ENCODE measurements at regions not wholly inside any gene's neighbourhood (a gene's known extent, or its start where the extent isn't known, plus 50 kb on each side); places are given as distances from the start of the nearest gene placed in this dataset.
"Not testable (repeated sequence)": the region's sequence is repeated elsewhere in the genome, so short reads cannot be mapped to it uniquely, and the experiment has no call there.

DNA sequence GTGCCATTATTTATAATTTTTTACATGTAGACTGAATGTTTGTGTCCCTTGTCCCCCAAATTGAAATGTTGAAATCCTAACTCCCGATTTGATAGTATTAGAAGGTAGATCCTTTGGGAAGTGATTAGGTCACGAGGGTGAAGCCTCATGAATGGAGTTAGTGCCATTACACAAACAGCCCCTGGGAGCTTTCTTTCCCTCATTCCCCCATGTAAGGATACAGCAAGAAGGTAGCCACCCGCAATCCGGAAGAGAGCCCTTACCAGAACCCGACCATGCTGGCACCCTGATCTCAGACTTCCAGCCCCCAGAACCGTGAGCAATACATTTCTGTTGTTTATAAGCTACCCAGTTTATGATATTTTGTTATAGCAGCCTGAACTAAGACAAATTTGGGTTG is 143.2 kb downstream of the NPIPB5 start:
- no peak for DNase-seq (ENCODE audit: low read depth)

DNA sequence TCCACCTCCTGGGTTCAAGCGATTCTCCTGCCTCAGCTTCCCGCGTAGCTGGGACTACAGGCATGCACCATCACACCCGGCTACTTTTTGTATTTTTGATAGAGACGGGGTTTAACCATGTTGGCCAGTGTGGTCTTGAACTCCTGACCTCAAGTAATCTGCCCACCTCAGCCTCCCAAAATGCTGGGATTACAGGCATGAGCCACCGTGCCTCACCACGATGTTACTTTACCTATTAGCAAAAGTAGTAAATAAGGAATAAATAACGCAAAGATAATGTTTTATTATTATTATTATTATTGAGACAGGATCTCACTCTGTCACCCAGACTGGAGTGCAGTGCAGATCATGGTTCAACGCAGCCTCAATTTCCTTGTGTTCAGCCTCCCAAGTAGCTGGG is 145.9 kb downstream of the NPIPB5 start:
- DNase-seq (ENCODE audit: low read depth) = not testable (repeated sequence)

DNA sequence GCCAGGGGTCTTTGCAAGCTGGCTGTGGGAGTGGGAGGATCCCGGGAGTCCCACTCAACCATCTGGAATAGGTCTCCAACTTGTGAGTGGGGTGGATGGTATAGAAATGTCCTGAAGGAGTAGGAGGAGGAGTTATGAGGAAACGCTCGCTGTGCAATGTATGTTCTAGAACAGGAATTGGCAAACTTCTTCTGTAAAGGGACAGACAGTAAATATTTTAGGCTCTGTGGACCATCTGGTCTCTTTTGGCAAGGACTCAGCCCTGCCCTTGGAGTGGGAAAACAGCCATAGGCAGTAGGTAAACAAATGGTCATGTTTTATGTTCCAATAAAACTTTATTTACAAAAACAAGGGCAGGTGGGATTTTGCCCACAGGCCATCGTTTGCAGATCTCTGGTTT is 149.2 kb downstream of the NPIPB5 start:
- no peak for DNase-seq (ENCODE audit: low read depth)

DNA sequence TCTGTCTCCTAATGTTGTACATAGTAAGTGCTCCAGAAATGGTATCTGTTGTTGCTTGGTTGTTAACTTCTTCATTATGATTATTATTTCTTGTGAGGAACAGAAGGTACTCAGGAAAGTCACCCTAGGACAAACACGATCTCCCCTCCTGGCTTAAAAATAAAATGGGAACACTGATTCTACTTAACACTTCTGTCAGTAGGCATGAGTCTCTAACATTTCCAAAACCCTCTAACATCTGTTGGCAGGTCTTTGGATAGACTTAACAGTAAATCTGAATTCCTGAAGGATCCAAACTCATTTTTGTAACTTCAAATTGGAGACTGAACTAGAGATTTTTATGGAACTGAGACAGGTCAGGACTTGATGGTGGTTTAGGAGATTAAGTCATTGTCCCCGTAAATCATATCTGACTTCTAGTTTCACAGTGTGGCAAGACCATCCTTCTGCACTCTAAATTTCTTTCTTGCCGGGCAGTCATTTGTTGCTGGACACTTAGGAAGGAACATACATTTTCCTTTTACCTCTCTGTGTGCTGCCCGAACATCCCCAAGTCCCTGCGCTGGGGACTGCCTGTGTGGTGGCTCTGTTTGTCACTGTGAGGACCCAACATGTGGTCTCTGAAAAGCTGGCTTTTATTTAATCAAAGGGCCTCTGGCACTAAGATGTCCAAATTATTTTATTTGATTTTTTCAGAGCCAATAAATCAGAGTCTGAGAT is 149.9 kb downstream of the NPIPB5 start:
- DNase-seq (ENCODE audit: low read depth) = no peak

DNA sequence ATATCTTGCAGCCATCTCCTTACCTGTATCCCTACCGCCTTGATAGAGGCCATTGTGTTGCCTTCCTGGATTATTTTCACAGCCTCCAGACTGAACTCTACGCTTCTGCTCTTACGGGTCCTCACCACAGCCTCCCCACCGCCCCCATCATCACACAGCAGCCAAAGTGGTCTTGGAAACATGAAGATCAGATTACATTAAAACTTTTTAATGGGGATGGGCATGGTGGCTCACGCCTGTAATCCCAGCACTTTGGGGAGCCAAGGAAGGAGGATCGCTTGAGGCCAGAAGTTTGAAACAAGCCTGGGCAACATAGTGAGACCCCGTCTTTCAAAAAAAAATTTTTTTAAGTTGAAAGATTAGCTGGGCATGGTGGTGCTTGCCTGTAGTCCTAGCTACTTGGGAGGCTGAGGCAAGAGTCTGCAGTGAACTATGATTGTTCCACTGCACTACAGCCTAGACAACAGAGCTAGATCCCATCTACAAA is 150.5 kb downstream of the NPIPB5 start:
- no peak for DNase-seq (ENCODE audit: low read depth)

DNA sequence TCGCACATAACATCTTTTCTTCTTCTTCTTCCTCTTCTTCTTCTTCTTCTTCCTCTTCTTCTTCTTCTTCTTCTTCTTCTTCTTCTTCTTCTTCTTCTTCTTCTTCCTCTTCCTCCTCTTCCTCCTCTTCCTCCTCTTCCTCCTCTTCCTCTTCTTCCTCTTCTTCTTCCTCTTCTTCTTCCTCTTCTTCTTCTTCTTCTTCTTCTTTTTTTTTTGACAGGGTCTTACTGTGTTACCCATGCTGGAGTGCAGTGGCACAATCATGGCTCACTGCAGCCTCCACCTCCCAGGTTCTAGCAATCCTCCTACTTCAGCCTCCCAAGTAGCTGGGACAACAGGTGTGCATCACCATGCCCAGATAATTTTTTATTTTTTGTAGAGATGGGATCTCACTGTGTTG is 151.0 kb upstream of the HS3ST2 start:
- DNase-seq (ENCODE audit: low read depth) = not testable (repeated sequence)

DNA sequence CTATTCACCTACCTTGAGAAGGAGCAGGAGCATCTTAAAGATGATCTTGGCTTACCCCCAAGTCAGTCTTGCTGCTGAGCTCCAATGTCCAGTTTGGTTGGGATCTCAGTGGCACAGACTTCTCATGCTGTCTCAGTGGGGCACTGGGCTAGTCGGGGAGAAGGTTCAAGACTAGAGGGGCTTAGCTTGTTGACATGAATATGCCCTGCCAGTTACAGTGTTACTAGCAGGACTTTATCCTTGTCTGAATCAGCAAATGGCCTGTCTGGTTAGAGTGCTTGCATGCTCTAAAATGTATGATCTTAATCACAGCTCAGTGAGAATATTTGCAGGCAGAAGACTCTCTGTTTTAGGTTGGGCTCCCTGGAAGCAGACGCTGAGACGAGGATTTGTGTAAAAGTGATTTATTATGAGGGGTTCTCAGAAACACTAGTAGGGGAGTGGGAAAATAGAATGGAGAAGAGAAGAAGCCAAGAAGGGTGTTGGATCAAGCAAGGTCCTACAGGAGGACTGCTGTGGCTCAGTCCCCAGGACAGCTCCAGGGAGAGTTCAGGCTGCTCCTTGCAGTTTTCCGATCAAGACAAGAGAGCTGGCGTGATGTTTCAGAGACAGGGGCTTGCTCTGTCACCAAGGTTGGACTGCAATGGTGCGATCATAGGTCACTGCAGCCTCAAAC is 150.4 kb upstream of the HS3ST2 start:
- DNase-seq (ENCODE audit: low read depth) = no peak

DNA sequence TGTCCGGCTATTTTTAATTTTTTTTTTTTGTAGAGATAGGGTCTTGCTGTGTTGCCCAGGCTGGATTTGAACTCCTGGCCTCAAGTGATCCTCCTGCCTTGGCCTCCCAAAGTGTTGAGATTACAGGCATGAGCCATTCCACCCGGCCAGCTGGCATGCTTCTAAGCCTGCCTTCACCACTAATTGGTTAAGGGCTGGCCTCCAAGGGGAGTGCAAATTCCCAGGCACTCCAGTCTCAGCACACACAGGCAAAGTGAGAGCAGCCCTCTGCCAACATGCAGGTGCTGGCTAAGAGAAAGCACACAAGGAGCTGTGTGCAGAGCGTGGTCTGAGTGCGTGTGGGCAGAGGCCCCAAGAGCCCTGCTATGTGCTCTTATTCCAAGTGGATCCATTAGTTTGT is 149.8 kb upstream of the HS3ST2 start:
- DNase-seq (ENCODE audit: low read depth) = no peak

DNA sequence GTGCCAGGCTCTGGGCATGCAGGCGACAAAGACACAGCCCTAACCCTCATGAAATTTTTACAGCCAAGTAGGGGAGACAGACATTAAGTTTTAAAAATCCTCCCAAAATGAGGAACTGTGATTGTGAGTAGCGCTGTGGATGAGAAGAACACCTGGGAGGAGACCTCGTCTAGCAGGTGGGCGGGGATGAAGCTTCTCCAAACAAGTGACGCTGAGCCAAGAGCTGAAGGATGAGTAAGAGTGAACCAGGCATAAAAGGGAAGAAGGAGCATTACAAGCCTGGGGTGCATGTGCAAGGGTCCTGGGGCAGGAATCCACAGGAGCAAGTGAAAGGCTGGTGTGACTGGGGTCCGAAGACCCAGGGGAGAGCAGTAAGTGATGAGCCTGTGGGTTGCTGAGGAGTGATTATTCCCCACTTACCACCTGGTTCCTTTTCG is 149.4 kb upstream of the HS3ST2 start:
- no peak for DNase-seq (ENCODE audit: low read depth)

DNA sequence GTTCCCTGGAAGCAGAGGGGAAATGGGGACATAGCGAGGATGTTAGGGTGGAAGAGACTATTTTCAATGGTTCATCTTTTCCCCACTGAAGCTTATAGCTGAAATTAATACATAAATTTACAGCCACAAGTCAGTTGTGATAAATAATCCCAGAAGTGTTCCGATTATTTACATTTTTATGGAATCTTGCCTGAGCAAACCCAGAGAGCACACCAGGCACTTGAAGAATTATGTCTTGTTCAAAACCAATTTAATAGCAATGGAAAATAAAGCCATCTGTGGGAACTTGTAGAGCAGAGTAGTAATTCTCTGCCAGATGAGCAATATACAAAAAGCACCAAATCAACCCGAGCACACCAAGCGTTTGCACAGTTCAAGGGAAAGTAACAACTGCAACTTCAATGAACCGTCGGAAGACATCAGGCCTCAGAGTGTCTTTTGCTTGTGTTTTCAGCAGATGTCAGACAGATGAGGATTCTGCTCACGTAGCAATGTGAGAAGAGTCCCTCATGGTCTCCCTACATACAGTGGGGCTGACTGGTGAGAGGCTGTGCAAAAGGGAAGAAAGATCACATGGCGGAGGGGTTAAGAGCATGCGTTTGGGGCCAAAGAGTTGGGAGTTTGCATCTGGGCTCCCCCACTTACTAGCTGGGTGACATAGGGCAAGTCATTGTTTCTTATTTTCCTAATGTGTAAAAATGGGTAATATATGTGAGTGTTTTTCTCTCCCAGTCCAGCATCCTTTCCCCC is 148.7 kb upstream of the HS3ST2 start:
- DNase-seq (ENCODE audit: low read depth) = no peak

DNA sequence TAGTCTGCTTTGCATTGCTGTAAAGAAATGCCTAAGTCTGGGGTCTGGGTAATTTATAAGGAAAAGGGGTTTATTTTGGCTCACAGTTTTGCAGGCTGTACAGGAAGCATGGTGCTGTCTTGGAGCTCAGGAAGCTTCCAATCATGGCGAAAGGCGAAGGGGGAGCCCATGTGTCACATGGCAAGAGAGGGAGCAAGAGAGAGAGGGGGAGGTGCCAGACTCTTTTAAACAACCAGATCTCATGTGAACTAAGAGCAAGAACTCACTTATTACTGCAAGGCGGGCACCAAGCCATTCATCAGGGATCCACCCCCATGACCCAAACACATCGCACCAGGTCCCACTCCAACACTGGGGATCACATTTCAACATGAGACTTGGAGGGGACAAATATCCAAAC is 148.2 kb upstream of the HS3ST2 start:
- DNase-seq (ENCODE audit: low read depth) = no peak

DNA sequence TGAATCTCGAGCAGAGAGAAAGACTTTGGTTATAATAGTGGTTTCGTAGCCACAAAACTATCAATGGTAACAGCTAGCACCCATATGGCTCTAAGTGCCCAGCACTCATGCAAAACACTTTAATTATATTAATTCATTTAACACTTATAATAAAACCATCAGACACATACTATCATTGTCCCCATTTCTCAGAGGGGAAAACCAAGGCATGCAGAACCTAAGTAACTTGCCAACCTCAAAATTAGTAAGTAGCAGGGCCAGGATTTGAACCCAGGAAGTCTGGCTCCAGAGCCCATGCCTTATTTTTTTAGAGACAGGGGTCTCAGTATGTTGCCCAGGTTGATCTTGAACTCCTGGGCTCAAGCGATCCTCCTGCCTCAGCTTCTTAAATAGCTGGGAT is 145.6 kb upstream of the HS3ST2 start:
- no peak for DNase-seq (ENCODE audit: low read depth)

DNA sequence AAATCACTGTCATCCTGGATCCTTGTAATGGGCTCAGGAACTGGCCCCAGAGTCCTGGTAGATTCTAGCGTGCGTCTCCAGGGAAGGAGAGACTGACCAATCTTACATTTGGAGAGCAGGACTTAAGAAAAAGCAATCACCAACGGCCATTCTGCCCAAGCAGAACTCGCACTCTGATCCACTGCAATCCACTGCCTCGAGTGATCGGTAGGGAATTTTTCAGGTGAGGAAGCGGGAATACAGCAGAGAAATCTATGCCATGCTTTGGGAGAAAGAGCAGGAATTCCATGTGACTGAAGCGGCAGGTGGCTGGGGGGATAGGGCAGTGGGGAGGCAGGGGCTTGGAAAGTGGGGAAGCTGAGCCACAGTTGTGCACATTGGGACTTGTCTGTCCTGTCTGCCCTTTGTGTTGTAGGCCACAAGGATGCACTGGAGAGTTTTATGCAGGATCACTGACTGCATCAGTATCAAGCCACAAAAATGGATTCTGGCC is 143.9 kb upstream of the HS3ST2 start:
- no peak for DNase-seq (ENCODE audit: low read depth)

DNA sequence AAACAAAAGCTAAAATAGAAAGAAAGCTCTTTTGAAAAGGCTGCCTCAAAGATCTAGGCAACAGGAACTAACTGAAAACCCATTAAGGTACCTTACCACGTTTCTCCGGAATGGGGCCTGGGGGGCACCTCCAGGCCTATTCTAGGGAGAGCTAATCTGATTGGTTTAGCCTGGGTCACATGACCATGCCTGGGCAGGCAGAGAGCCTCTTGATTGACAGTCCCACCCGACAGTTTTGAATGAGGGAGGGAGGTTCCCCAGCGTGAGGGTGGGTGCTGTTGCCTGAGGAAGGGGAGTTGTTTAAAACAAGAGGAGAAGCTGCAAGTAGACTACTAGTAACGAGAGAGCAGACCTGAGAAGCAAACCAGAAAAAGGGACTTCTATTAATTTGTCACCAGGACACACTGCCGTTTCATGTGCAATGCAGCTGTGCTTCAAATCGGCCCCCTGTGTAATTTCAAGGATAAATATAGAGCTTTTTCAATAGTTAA is 143.4 kb upstream of the HS3ST2 start:
- DNase-seq (ENCODE audit: low read depth) = no peak

DNA sequence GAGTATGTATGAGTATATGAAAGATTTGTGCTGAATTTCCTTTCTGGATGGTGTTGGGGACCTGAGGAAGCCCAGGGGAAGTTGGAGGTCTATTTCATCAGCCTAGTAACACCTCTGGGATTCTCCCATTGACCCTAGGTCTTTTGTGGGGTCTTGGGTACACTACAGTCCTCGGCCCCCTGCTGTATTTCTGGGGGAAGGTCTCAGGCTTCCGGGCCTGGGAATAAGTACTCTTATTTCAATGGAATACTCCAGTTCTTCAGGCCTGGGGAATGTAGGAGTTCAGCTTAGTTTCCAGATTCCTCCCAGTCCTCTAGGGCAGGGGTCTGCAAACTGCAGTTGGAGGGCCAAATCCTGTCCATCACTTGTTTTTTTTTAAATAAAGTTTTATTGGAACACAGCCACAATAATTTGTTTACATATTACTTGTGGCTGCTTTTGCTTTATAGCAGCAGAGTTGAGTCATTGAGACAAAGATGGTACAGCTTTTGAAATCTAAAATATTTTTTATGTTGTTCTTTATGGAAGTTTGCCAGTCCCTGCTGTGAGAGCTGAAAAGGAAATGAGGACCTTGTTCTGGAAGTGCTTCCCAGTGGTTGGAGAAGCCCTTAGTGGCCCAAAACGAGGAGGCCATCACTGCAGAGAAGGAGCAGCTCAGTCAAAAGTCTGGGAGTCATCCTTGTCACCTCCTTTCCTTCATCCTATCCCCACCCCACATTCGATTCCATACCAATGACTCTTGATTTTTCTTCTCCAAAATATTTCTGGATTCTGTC is 142.5 kb upstream of the HS3ST2 start:
- peak; percentile 56 for DNase-seq (ENCODE audit: low read depth)

DNA sequence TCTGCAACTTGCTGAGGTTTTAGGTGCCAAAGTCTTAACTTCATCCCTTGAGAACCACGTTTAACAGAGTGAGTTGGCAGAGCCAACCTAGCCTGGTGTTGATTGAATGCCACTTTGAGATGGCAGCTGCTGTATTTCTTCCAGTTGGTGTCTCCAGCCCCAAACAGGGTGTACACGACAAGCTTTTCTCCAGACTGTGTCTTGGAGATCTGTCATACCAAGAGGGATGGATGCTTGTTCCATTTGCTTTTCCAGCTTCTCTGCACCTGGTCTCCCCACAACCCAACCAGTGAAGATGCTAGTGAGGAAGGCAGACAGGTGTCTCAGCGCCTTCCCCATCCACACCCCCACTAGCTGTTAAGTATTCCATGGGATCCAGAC is 141.1 kb upstream of the HS3ST2 start:
- DNase-seq (ENCODE audit: low read depth) = no peak

DNA sequence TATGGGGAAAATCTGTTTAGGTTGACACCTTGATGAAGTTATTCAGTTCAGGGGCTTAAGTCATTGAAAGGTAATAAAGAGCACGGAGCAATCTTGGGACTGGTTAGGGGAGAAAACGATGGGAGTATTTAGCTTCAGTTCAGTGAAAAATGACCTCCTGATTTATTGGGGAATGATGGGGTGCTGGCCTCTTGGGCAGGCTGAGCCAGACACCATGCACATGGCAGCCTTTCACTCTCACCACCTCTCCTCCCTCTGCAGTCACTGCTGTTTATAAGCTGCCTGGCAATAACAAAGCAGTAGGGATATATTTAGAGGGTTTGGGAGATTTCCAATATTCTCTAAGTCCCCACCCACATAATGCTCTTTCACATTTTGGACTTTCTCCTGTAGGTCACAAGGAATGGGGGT is 140.5 kb upstream of the HS3ST2 start:
- no peak for DNase-seq (ENCODE audit: low read depth)

DNA sequence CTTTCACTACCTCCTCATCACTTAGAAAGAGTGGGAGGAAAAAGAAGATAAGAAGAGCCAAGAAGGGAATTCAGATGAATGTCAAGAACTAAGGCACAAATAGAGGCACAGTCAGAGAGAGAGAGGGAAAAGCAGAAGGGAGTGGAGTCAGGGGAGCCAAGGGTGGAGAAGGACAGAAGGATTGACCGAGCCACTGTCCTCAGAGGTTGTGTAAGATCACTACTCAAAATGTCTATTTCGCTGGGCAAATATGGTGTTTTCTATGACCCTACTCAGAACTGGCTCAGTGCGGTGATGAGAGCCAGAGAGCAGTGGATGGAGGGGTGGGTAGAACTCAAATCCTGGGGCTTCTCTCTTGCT is 139.2 kb upstream of the HS3ST2 start:
- no peak for DNase-seq (ENCODE audit: low read depth)

DNA sequence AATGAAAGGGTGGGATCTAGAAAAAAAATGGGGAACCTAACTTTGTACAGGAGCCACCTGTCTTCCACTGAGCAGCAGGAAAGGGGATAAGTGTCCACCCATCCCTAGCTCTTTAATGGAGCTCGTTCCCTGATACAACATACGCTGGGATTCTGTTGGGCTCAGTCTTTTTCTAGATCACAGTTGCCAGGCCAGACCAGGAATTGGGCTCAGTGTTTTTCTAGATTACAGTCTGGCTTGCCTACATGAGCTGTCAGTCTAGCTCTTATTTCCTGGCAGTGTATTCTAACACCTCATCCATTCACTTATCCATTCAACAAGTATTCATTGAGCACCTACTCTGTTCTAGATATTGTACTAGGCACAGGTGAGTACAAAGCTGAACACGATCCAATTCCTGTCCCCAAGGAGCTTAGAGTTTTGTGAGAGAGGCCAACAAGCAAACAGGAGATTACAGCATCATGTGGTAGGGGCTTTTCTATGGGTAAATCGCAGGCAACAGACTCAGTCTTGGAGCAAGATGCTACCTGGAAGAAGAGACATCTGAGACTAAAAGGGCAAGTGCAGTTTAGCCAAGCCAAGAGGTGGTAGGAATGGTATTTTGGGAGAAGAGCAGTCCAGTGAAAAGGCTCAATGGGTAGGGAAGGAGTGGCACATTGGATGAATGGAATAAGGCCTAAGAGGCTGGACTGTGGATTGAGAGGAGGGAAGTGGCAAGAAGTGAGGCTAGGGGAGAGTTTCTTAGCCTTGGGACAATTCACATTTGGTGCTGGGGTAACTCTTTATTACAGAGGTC is 138.0 kb upstream of the HS3ST2 start:
- no peak for DNase-seq (ENCODE audit: low read depth)

DNA sequence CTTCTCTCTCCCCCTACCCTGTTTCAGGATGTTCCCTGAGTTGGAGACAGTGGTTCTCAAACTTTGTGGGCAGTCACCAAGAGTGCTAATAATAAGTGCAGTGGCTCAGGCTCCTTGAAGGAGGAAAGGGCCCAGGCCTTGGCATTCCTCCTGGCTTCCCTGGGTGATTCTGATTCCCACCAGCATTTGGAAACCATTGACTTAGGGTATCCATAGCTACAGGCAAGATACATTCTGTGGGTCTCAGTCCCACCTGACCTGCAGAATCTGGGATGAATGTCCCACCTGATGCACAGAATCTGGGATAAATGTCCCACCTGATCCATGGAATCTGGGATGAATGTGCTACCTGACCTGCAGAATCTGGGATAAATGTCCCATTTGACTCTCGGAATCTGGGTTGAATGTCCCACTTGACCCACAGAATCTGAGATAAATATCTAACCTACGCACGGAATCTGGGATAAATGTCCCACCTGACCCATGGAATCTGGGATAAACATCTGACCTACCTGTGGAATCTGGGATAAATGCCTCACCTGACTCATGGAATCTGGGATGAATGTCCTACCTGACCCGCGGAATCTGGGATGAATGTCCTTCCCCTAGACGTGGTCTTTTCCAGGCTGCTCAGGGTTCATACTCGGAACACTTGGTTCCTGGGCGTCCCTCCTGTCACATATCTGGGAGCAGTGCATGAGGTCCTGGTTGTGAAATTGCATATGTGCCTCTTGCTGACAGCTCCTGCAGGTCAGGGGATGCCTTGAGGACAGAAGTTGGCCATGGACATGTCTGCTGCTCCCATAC is 136.7 kb upstream of the HS3ST2 start:
- DNase-seq (ENCODE audit: low read depth) = no peak
